ENCODE measurements at regions not wholly inside any gene's neighbourhood (a gene's known extent, or its start where the extent isn't known, plus 50 kb on each side); places are given as distances from the start of the nearest gene placed in this dataset.

DNA sequence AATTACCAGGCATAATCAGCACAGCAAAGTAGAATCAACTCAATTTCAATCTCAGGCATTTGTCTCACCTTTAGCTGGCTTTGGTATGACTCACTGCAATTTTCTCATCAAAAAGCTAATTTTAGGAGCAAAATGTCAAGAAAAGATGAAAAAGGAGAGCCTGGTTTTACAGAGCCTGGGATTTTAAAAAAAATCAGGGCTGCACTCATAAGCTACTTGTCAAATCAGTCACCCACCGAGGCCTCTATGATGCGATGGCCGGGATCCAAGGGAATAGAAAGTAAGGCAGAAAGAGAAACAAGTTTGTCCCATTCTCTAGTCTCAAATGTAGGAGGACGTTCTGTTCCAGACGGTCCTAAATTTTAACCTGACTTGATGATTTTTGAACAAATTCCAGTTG lies 170.9 kb downstream of the SOCS6 start:
- intact Hi-C loops (cut with micrococcal nuclease; ENCODE audit: unreplicated experiment) (loop anchor here (10.0 kb wide), 1 partner anchor 365 kb away; no protein-coding TSS in a partner anchor), in situ Hi-C loops (cut with HindIII; ENCODE audit: low pct_unique_long_range_greater_than_20kb, low sequenced_read_pairs) (no loop called here)
- no peaks in the 10 kb centered on the region for H3K27me3 ChIP-seq (ENCODE audit: control insufficient read depth, insufficient read depth, low read length)
- no peaks in the 10 kb centered on the region for H3K9me3 ChIP-seq (ENCODE audit: control insufficient read depth, insufficient read depth, low read depth, low read length)
- no peak for TF ChIP-seq POLR2AphosphoS5 (IDR thresholded peaks at IDR 0.05; ENCODE audit: low read depth, low read length)
- TF ChIP-seq, protein P1, sequence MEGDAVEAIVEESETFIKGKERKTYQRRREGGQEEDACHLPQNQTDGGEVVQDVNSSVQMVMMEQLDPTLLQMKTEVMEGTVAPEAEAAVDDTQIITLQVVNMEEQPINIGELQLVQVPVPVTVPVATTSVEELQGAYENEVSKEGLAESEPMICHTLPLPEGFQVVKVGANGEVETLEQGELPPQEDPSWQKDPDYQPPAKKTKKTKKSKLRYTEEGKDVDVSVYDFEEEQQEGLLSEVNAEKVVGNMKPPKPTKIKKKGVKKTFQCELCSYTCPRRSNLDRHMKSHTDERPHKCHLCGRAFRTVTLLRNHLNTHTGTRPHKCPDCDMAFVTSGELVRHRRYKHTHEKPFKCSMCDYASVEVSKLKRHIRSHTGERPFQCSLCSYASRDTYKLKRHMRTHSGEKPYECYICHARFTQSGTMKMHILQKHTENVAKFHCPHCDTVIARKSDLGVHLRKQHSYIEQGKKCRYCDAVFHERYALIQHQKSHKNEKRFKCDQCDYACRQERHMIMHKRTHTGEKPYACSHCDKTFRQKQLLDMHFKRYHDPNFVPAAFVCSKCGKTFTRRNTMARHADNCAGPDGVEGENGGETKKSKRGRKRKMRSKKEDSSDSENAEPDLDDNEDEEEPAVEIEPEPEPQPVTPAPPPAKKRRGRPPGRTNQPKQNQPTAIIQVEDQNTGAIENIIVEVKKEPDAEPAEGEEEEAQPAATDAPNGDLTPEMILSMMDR (IDR thresholded peaks at IDR 0.05) = no peak
- TF ChIP-seq, protein P2, sequence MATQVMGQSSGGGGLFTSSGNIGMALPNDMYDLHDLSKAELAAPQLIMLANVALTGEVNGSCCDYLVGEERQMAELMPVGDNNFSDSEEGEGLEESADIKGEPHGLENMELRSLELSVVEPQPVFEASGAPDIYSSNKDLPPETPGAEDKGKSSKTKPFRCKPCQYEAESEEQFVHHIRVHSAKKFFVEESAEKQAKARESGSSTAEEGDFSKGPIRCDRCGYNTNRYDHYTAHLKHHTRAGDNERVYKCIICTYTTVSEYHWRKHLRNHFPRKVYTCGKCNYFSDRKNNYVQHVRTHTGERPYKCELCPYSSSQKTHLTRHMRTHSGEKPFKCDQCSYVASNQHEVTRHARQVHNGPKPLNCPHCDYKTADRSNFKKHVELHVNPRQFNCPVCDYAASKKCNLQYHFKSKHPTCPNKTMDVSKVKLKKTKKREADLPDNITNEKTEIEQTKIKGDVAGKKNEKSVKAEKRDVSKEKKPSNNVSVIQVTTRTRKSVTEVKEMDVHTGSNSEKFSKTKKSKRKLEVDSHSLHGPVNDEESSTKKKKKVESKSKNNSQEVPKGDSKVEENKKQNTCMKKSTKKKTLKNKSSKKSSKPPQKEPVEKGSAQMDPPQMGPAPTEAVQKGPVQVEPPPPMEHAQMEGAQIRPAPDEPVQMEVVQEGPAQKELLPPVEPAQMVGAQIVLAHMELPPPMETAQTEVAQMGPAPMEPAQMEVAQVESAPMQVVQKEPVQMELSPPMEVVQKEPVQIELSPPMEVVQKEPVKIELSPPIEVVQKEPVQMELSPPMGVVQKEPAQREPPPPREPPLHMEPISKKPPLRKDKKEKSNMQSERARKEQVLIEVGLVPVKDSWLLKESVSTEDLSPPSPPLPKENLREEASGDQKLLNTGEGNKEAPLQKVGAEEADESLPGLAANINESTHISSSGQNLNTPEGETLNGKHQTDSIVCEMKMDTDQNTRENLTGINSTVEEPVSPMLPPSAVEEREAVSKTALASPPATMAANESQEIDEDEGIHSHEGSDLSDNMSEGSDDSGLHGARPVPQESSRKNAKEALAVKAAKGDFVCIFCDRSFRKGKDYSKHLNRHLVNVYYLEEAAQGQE (IDR thresholded peaks at IDR 0.05; ENCODE audit: insufficient read depth in 1 of 2, low read depth in 2 of 2, low read length in 1 of 2) = no peak
- TF ChIP-seq SIN3A (IDR thresholded peaks at IDR 0.05; ENCODE audit: borderline replicate concordance, insufficient read depth, low read depth, low read length) = no peak
- TF ChIP-seq TCF7L2 (IDR thresholded peaks at IDR 0.05; ENCODE audit: low read depth, low read length) = no peak
- POLR2A ChIA-PET = interaction anchor here (0.6 kb wide), 1 partner anchor 82 kb away, joined by 4 read pairs; no protein-coding TSS in a partner anchor
- DNase-seq (ENCODE audit: low read depth, low spot score) (no peak), ATAC-seq (no peak)
- no peak overlapping the region for H3K4me3 ChIP-seq (ENCODE audit: low read depth in 2 of 2, low read length in 2 of 2)
- CTCF ChIA-PET = no interaction called here
- peaks cover 44% of the 10 kb centered on the region for H3K4me1 ChIP-seq (ENCODE audit: control insufficient read depth, insufficient read depth, low read length)
- no peaks in the 10 kb centered on the region for H3K36me3 ChIP-seq (ENCODE audit: control insufficient read depth, insufficient read depth, low read length)
- H3K27ac ChIP-seq (ENCODE audit: low read length) = peak overlapping the region; percentile 83
- BruUV-seq (replicated peaks) = no TSS peak

DNA sequence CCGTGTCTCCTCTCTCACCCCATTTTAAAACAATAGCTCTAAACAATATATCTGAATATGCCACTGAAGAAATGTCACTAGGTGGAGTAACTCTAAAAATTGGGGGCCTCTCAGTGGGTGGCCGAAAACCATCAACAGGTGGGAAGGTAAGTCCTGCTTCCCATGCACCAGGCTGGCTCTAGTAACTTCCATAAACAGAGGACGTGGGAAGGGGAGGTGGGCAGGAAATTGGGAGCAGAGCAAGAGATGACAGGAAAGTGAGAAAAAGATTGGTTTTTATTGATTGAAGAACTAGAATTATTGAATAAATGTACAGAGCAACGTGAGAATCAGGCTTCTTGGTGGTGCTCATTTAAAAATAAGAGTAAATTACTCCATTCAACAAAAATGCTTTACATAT lies 170.4 kb downstream of the SOCS6 start:
- CTCF ChIA-PET = no interaction called here
- no peak for DNase-seq (ENCODE audit: low read depth, low spot score)
- H3K4me3 ChIP-seq (ENCODE audit: low read depth in 2 of 2, low read length in 2 of 2) = no peak overlapping the region
- POLR2A ChIA-PET = interaction anchor here (0.6 kb wide), 1 partner anchor 81 kb away, joined by 4 read pairs; no protein-coding TSS in a partner anchor
- no peaks in the 10 kb centered on the region for H3K36me3 ChIP-seq (ENCODE audit: control insufficient read depth, insufficient read depth, low read length)
- intact Hi-C loops (cut with micrococcal nuclease; ENCODE audit: unreplicated experiment) (loop anchor here (10.0 kb wide), 1 partner anchor 364 kb away; no protein-coding TSS in a partner anchor), in situ Hi-C loops (cut with HindIII; ENCODE audit: low pct_unique_long_range_greater_than_20kb, low sequenced_read_pairs) (no loop called here)
- peaks cover 44% of the 10 kb centered on the region for H3K4me1 ChIP-seq (ENCODE audit: control insufficient read depth, insufficient read depth, low read length)
- no peaks in the 10 kb centered on the region for H3K27me3 ChIP-seq (ENCODE audit: control insufficient read depth, insufficient read depth, low read length)
- TF ChIP-seq, protein P1 (IDR thresholded peaks at IDR 0.05) = no peak
- no peak for TF ChIP-seq TCF7L2 (IDR thresholded peaks at IDR 0.05; ENCODE audit: low read depth, low read length)
- TF ChIP-seq SIN3A (IDR thresholded peaks at IDR 0.05; ENCODE audit: borderline replicate concordance, insufficient read depth, low read depth, low read length) = no peak
- TF ChIP-seq, protein P2 (IDR thresholded peaks at IDR 0.05; ENCODE audit: insufficient read depth in 1 of 2, low read depth in 2 of 2, low read length in 1 of 2) = no peak
- no peak for TF ChIP-seq POLR2AphosphoS5 (IDR thresholded peaks at IDR 0.05; ENCODE audit: low read depth, low read length)
- H3K27ac ChIP-seq (ENCODE audit: low read length) = peak overlapping the region; percentile 83; the same call in 1 of the 2 replicates
- ATAC-seq = no peak
- BruUV-seq (replicated peaks) = no TSS peak
- no peaks in the 10 kb centered on the region for H3K9me3 ChIP-seq (ENCODE audit: control insufficient read depth, insufficient read depth, low read depth, low read length)
